GM19328 (cell line): ENCODE measurements at regions not wholly inside any gene's neighbourhood (a gene's known extent, or its start where the extent isn't known, plus 50 kb on each side); places are given as distances from the start of the nearest gene placed in this dataset.

Source experiments
- ATAC-seq: cut with Tn5 transposase; IDR thresholded peaks from one replicate; pipeline ENCODE4 v1.9.1; 2021; ENCODE audit warnings: mild to moderate bottlenecking, moderate library complexity; ENCODE audit not compliant: unreplicated experiment

DNA sequence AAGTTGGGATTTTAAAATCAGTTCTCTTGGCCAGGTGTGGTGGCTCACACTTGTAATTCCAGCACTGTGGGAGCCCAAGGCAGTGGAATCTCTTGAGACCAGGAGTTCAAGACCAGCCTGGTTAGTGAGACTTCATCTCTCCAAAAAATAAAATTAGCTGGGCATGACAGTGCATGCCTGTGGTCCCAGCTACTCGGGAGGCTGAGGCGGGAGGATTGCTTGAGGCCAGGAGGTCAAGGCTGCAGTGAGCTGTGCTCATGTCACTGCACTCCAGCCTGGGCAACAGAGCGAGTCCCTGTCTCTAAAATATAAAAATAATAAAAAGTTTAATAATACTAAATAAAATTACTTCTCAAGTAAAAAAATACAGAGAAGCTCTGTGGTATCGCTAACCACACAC, 77.5 kb downstream of the FOXA2 start:
- no peak for ATAC-seq

DNA sequence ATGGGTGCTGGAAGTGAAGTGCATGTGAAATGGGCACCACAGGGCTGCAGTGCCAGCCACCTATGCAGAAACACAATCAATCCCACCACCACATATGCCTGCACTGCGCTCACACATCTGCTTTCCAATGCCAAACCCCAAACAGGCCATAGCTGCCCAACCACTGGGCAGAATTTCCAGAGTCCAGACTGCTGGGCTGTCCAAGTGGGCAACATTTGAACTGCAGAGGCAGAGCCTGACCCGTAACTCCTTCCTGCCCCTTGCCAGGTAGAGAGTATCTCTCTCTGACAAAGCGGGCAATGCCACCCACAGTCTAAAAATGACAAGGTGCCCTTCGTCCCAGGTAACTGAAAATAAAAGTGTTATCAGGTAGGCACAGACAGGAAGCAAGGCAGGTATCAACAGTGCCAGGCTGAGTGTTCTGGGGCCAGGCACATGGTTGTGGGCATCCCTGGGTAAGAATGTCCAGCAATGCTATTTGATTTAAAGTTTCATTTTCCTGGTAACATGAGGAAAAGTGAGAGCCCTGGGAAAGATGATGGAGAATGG, 79.5 kb downstream of the FOXA2 start:
- ATAC-seq: no peak

DNA sequence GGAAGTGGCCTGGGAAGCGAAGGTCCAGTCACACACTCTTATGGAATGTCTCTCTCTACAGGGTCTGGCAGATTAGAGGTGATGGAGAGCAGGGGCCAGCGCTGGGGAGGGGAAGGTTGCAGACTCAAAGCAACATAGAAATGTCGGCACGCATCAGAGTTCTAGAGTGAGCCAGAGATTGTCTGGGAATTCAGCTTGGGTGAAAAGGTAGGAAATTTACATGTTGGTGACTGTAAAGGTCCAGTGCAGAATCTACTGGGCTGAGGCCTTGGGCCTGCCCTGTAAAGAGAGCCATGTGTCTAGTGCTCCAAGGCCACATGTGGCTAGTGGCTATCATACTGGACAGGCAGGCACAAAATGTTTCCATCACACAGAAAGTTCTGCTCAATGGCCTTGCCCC, 80.8 kb downstream of the FOXA2 start:
- ATAC-seq: no peak

DNA sequence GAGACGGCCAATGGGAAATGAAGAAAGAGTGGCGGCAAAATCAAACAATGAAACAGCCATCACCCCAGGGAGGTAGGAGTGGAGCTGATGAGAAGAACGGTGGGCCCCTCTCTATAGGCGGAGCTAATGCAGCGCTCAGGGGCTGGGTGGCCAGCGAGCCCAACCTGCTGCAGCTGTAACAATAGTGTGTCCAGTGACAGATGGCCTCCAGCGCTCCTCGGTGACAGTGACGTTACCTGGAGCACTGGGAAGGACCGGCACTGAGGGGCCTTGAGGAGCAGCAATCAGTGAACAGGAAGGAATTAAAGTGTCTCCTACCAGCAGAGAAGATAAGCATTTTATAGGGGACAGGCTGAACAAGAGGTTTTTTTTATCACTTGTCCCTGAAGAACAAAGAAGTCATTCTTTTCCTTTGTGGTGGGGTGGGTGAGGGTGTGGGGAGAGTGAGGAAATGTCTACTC, 81.6 kb downstream of the FOXA2 start:
- ATAC-seq: no peak

DNA sequence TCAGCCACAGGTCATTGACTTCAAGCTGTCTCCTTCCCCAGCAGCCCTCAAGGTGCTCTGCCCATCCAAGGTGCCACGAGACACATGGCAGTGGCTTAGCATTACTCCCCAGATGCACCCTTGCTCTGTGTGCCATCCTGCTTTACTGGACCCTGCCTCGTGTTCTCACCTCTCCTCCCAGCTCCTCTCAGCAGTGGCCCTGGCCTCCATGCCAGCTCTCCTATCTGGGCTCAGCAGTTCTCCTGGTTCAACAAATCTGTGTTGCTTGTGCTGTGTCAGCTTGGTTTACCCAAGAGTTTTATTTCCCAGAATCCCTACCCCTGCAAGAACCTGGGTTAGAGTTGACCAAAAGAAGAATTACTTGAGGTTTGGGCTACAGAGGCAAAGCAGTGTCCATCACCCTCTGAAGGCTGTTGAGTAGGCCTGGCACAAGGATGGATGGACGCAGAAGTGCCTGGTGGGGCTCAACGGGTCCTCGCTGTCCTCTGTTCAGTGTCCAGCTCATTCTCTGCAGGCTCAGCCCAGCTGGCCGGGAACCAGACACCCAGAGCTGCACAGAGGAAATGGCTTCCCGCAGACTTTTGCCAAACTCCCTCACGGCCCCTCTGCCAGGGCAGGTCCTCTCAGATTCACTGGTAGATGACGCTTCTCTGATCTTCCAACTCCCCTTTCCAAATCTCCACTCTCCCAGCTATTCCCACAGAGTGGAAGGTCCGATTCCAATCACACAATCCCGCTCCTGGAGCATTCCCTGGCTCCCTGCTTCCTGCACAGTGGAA, 82.6 kb downstream of the FOXA2 start:
- no peak for ATAC-seq

DNA sequence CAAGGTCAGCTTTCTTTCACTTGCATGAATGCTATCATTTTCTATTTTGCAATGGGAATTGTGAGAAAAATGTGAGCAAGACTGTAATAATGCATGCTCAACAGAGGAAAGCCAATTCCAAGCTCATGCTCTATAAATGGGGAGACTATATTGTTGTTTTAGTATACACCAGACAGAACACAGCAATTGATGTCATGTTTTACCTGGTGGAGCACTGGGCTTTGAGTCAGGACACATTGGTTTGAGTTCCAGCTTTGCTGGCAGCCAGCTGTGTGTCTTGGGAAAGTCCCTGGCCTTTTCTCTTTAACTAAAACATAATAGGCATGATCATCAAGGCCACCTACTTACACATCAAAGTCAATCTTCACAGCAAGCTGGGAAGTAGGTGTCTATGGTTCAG, 83.3 kb downstream of the FOXA2 start:
- no peak for ATAC-seq

DNA sequence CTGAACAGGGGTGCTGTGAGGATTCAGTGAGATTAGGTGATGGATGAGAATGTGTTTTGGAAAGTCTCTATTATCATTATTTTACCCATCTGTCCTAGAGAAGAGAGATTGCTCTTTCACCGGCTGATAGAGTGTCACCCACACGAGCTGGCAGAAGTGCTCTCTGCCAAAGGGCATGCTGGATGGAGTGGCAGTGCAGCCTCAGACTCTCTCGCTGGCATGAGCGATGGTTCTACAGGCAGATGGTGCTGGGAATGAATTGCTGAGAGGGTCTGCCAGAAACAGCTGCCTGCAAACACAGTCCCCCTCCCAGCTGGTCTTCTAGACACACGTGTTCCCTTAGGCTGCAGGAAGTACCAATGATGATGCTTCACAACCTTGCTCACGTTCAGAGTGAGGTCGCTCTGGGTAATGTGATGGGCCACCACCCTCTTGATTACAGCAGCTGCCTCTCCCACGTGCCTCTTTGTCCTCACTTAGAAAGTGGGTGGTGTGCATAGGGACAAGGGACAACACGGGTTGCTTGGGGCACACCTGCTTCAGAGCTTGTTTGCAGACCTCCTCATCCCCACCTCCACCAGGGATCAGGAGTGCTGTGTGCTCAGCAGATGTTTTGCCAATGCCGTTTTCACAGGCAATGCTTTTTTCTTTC, 84.7 kb downstream of the FOXA2 start:
- no peak for ATAC-seq

DNA sequence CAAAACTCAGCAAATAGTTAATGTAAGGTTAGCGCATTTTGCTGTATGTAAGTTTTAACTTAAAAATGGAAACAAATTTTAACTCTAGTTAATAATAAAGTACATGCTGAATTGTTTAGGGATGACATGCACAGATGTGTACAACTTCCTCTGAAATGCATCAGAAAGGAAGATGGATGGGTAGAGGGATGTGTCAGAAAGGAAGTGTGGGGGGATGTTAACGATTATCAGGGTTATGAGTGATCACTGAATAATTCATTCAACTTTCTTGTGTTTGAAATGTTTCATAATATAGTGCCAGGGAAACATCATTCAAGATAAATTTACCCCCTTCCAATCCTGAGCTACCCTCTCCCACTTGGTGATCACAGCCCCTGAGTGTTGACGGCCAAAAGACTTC, 87.6 kb downstream of the FOXA2 start:
- no peak for ATAC-seq

DNA sequence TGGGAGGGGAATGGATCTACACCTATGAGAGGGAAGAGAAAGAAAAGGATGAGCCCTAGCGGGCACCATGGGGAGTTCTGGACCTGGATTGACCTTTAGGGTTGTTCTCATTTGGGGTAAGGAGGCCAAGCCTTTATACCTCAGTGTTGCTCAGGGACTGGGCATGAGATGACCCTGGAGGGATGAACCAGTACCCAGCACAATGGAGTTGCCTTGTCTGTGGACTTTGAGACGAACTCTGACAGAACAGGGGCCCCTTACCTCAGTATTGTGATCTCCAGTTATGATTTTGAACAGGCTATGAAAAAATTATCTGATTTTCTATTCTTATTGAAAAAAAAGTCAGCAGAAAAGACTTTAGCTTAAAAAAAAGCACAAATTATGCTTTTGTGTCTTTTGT, 88.6 kb downstream of the FOXA2 start:
- ATAC-seq: no peak

DNA sequence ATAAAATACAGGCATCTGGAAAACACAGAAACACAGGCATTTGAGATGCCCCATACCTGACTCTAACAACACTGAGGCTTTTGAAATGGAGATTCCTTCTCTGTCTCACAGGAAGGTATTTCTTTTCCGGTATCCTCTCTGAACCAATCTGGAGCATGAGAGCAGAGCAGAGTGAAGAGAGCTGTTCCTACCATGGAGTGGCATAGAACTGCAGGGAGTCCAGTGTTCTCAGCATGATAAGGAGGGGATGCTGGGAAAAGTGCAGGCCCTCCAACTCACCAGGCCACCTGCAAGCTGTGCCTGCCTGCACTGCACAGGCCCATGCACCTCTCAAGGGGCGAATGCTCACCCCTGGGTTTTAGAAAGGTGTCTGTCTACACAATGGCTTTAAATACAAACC, 89.2 kb downstream of the FOXA2 start:
- no peak for ATAC-seq

DNA sequence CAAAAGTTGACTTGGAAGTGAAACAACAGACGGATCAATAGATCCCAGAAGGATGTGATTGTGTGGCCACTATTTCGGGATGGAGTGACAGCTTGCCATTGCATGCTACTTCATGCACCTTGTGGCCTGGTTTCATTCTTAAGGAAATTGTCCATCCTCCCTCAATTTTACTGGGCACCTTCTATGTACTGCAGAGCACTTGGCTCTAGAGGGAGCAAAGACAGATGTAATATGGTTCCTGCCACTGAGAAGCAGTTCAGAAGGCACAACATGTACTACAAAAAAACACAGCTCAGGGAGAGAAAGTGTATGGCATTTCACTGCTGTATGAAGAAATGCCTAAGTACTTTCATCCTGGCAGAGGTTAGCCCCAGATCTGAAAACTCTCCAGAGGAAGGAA, 91.9 kb downstream of the FOXA2 start:
- ATAC-seq: no peak

DNA sequence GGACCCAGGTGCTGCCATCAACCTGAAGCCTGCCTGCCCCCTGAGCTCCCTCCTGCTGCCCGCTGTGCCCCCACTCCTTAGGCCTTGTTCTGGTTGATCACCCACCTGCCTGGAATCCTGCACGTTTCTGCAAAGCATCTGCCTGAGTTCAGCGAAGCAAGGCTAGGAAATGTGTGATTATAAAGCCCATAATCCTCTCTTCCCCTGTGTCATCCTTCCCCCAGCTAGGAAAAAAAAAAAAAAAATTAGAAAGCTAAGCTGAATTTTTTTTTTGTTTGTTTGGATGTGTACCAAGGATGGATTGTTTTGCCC, 93.2 kb downstream of the FOXA2 start:
- ATAC-seq: no peak

DNA sequence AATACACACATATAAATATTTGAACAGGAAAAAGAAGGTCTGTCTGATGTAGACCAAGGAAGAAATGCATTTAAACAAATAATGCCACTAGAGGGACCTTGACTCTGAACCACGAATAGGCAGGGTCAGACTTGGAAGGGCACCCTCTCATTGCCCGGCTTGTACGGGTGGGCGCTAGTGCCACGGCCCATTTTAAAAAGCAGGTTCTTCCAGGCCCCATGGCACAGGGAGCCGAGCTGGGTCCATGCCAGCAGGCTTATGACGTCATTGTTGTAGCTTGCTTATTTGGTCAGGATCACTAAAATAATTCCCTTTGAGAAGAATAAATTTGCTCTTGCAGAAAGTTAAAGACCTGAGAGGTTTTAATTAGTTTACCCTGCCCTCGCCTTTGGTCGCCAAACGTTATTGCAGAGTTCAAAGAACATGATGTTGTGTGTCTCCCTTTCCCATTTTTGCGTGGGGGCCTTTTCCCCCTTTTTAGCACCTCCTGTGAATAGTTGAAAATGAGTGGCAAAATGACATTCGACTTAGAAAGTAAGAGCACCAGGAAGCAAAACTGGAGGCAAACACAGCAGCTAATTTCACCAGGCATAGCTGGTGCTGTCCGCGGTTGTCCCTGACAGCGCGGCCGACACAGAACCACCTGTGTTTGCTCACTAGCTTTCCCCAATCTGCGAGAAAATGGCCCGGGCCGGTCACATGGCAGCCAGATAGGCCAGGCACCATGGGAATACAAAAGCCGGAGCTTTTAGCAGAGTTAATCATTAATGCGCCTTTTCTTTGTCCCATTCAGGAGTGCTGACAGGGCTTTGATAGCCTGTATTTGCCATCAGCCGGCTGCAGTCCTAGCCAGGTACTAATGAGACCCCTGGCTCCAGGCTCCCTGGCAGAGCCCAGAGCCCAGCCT, 93.8 kb downstream of the FOXA2 start:
- no peak for ATAC-seq

DNA sequence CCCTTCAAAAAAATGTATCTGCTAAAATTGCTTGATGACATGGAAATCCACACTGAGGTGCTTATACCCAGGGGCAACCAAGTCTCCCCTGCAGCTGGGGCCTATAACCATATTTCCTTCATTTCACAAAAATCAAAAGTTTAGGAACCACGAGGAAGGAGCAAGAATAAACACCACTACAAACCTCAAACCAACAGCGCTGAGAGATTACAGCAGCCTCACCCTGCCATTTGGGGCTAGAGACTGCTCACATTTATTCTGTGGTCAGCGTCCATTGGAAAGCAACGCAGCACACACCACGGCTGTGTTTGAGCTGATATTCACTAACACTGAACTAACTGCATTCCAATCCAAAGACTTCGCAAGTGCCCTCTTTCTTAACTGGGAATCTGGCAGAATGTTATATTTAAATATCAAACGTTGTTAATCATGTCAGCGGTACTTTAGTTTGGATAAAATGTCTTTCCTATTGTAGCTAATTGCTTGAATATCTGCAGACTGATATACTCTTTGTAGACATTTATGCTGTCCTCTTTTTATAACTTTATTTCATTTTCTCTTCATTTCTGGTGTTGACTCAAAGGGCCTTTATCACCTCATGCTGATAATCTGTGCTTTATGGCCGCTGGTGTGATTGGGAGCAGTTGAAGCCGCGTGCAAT, 94.6 kb downstream of the FOXA2 start:
- no peak for ATAC-seq

DNA sequence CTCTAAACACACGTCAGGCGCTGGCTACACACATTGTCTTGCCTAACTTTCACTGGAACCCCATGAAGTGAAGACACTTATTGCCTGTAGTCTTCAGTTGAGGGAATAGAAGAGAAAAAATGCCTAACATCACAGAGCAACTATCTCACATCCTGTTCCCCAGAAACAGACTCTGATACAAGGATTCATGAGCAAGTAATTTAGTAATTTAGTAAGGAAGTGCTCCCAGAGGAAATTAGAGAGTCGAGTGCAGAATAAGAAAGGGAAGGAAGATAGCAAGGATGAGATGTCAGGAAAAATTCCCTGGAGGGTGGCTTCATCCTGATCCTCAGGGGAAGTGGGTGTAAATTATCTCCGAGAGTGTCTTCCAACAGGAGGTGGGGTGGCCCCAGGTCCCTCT, 104.0 kb downstream of the FOXA2 start:
- no peak for ATAC-seq

DNA sequence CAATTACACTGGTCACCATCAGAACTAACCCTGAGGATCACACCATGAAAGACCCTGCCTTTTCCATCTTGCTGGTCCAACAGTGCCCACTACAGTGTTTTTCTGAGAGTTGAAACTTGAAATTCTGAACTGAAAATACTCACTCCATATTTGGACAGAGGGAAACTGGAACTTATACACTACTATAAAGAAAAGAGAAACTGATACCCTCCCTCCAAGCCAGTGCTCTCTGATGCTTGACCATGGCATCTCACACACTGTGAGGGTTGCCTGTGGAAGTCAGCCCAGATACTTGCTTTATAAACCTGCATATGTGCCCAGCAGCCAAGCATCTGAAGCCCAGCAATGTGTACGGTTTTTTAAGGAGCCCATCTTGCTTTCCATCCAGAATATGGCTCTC, 108.7 kb downstream of the FOXA2 start:
- ATAC-seq: no peak

DNA sequence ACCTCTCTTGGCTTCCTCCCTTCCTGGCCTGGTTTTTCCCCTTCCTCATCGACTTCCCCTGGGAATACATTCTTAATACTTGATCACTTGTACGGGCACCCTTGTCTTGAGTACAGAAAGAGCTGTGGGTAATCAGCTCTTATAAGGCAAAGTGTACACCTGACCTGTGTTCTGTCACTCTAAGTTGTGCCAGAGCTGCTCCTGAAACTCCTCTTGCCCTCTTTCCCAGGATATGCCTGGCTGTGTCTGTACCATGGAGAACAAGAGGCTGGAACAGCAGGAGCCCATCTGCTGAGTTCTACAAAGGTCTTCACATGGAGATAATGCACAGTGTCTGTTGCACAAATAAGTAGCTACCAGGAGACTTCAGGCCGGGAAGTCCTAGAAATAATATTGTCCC, 110.1 kb downstream of the FOXA2 start:
- no peak for ATAC-seq

DNA sequence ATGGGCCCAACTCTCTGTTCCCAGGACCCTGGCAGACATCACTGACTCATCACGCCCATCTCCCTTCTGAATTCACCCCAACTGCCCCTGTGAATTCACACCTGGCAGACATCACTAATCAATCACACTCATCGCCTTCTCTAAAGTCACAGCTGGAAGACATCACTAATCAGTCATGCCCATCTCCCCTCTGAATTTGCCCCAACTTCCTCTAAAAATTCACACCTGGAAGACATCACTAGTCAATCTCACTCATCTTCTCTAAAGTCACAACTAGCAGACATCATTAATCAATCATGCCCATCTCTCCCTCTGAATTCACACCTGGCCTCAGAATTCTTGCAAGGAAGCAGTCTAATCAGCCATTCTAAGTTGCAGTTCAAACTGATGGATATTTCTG, 111.1 kb downstream of the FOXA2 start:
- no peak for ATAC-seq

DNA sequence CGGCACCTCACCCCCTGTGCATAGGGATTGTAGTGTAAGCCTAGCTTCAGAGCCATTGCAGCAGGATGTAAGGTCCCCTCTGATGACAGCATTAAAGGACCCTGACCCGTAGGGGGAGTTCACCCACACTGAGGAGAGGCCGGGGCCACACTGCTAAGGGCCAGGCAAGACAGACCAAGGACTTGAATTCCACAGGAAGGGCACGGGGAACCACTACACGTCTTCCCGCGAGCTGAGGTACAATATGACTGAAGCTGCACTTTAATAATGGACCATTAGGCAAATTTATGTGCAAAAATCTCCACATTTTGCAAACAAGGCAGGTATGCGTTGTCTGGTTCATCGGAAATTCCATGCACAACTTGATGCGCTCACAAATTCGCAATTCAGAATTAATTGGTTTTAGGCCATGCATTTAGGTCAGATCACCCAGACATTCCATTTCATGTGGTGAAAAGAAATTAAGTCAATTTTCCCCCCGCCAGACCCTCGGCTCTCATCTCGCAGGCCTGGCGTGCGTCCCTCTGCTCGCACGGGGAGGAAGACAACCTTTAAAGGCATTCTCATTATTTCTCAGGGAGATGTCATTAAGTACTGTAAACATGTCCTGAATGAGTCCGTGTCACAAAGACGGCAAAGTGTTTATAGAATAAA, 111.8 kb downstream of the FOXA2 start:
- no peak for ATAC-seq

DNA sequence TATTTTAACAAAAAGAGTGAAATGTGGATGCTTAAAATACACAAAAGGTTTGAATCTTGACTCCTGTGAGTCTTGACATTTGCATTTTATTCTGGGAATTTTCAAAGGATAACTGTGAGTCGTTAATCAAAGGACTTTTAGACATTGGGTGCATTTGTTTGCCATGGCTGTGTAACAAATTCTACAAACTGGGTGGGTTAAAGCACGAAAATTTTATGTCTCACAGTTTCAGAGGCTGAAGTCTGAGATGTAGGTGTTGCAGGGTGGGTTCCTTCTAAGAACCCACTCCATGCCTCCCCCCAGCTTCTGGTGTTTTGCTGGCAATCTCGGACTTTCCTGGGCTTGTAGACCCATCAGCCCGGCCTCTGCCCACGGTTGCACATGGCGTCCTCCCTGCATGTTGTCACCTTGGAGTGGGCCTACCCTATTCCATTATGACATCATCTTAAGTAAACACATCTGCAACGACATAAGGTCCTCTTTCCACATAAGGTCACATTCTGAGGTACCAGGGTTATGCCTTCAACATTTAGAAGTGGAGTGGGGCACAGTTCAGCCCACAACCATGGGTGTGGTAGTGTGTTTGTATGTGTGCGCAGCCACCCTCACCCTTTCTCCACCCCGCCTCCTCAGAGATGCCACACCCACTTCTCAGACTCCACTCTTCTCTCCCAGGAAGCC, 113.1 kb downstream of the FOXA2 start:
- ATAC-seq: no peak
